SK-N-SH treated with all-trans-retinoic acid at 6 μM for 48 hours (cell line): ENCODE measurements at regions not wholly inside any gene's neighbourhood (a gene's known extent, or its start where the extent isn't known, plus 50 kb on each side); places are given as distances from the start of the nearest gene placed in this dataset.

Experiments used
- ATAC-seq: fragments of 200-7000 bp; cut with Tn5 transposase; 3 replicates; pipeline ENCODE4 v1.9.1; 2020; ENCODE audit warnings: mild to moderate bottlenecking, moderate library complexity
- ARNTL ChIP-seq: fragments of 450-650 bp; formaldehyde crosslinking; IDR thresholded peaks from 2 replicates; pipeline ENCODE4 v1.5.0; 2020; ENCODE audit warnings: low read depth, mild to moderate bottlenecking, moderate library complexity, borderline replicate concordance
- BACH2 ChIP-seq: fragments of 250-450 bp; sonication (Bioruptor Pico); IDR thresholded peaks from 2 replicates; pipeline ENCODE4 v1.9.0; 2021; ENCODE audit warnings: mild to moderate bottlenecking, borderline replicate concordance
- CSDC2 ChIP-seq: fragments of 250-450 bp; sonication (Bioruptor Pico); IDR thresholded peaks from 2 replicates; pipeline ENCODE4 v1.5.0; 2020; ENCODE audit warnings: mild to moderate bottlenecking, moderate library complexity
- CSRNP3 ChIP-seq: fragments of 250-450 bp; sonication (Bioruptor Pico); IDR thresholded peaks from 2 replicates; pipeline ENCODE4 v1.5.1; 2021; ENCODE audit warnings: mild to moderate bottlenecking, moderate library complexity
- ISL1 ChIP-seq: fragments of 250-450 bp; sonication (Bioruptor Pico); IDR thresholded peaks from 2 replicates; pipeline ENCODE4 v2.1.2; 2022; ENCODE audit warnings: mild to moderate bottlenecking, moderate library complexity
- OSR1 ChIP-seq: fragments of 250-450 bp; sonication (Bioruptor Pico); IDR thresholded peaks from 2 replicates; pipeline ENCODE4 v1.8.0; 2022; ENCODE audit warnings: moderate library complexity, mild to moderate bottlenecking, inconsistent platforms
- PPARA ChIP-seq: fragments of 250-450 bp; sonication (Bioruptor Pico); IDR thresholded peaks from 2 replicates; pipeline ENCODE4 v1.5.0; 2020; ENCODE audit warnings: mild to moderate bottlenecking, borderline replicate concordance
- RARB ChIP-seq: fragments of 250-450 bp; sonication (Bioruptor Pico); IDR thresholded peaks from 2 replicates; pipeline ENCODE4 v1.8.0; 2021; ENCODE audit warnings: mild to moderate bottlenecking, moderate library complexity
- SNAI2 ChIP-seq: fragments of 250-450 bp; sonication (Bioruptor Pico); IDR thresholded peaks from 2 replicates; pipeline ENCODE4 v1.5.0; 2020; ENCODE audit warnings: mild to moderate bottlenecking, moderate library complexity
- TCF4 ChIP-seq: fragments of 250-450 bp; sonication (Bioruptor Pico); IDR thresholded peaks from 2 replicates; pipeline ENCODE4 v1.8.0; 2021; ENCODE audit warnings: mild to moderate bottlenecking, moderate library complexity, borderline replicate concordance
- TOX ChIP-seq: fragments of 250-450 bp; sonication (Bioruptor Pico); IDR thresholded peaks from 2 replicates; pipeline ENCODE4 v1.8.0; 2021; ENCODE audit warnings: mild to moderate bottlenecking, moderate library complexity, borderline replicate concordance
- ZFP3 ChIP-seq: fragments of 250-450 bp; sonication (Bioruptor Pico); IDR thresholded peaks from 2 replicates; pipeline ENCODE4 v1.5.0; 2020; ENCODE audit warnings: mild to moderate bottlenecking, moderate library complexity
- ZFP30 ChIP-seq: fragments of 450-650 bp; formaldehyde crosslinking; IDR thresholded peaks from 2 replicates; pipeline ENCODE4 v1.5.0; 2022; ENCODE audit warnings: mild to moderate bottlenecking, moderate library complexity
- ZNF565 ChIP-seq: fragments of 450-650 bp; formaldehyde crosslinking; conservative IDR thresholded peaks from 2 replicates; pipeline ENCODE4 v1.5.0; 2020; ENCODE audit warnings: low read depth, mild to moderate bottlenecking, moderate library complexity
- ZNF70 ChIP-seq: fragments of 450-650 bp; formaldehyde crosslinking; IDR thresholded peaks from 2 replicates; pipeline ENCODE4 v1.5.0; 2020; ENCODE audit warnings: mild to moderate bottlenecking, moderate library complexity
- ZNF8 ChIP-seq: fragments of 450-650 bp; formaldehyde crosslinking; IDR thresholded peaks from 2 replicates; pipeline ENCODE4 v1.5.0; 2020; ENCODE audit warnings: mild to moderate bottlenecking, moderate library complexity
- TF ChIP-seq, protein P1 (sequence below): fragments of 250-450 bp; sonication (Bioruptor Pico); IDR thresholded peaks from 2 replicates; pipeline ENCODE4 v1.8.0; 2021; ENCODE audit warnings: low read depth, mild to moderate bottlenecking, moderate library complexity, borderline replicate concordance
- TF ChIP-seq, protein P2 (sequence below): fragments of 250-450 bp; sonication (Bioruptor Pico); IDR thresholded peaks from 2 replicates; pipeline ENCODE4 v1.5.0; 2020; ENCODE audit warnings: mild to moderate bottlenecking, moderate library complexity
- TF ChIP-seq, protein P3 (sequence below): fragments of 250-450 bp; sonication (Bioruptor Pico); IDR thresholded peaks from 2 replicates; pipeline ENCODE4 v1.5.1; 2020; ENCODE audit warnings: low read depth, mild to moderate bottlenecking, moderate library complexity

GRCh38 chr10:6843481-6843881, 263.4 kb upstream of the PRKCQ start:
- ATAC-seq = no peak
- TF ChIP-seq ZNF70 (CRISPR knock-in tag) (no peak), RARB (CRISPR knock-in tag) (no peak), ARNTL (CRISPR knock-in tag) (no peak), TOX (CRISPR knock-in tag) (no peak), PPARA (CRISPR knock-in tag) (no peak), ZFP30 (CRISPR knock-in tag) (no peak)
- TF ChIP-seq, protein P1, sequence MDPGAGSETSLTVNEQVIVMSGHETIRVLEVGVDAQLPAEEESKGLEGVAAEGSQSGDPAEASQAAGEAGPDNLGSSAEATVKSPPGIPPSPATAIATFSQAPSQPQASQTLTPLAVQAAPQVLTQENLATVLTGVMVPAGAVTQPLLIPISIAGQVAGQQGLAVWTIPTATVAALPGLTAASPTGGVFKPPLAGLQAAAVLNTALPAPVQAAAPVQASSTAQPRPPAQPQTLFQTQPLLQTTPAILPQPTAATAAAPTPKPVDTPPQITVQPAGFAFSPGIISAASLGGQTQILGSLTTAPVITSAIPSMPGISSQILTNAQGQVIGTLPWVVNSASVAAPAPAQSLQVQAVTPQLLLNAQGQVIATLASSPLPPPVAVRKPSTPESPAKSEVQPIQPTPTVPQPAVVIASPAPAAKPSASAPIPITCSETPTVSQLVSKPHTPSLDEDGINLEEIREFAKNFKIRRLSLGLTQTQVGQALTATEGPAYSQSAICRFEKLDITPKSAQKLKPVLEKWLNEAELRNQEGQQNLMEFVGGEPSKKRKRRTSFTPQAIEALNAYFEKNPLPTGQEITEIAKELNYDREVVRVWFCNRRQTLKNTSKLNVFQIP (CRISPR knock-in tag) = no peak

DNA sequence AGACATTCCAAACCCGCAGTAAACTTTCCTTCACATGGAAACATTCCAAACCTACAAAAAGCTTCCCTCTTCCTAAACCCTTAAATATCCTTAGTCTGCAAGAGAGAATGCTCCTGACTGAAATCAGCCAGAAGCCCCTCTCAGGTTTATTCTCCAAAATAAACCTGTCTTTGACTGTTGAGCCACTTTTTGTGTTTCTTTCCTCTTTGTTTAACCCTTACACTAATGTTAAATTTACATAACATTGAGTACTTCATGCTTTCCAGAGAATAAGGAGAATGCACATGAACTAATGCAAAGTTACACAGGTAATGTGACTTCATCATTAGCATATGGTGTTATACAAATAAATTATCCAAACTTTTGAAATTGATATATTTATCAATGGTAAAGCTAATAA, 262.6 kb upstream of the PRKCQ start:
- TF ChIP-seq OSR1 (CRISPR knock-in tag) (no peak), ZFP30 (CRISPR knock-in tag) (no peak), ZNF565 (CRISPR knock-in tag) (no peak), BACH2 (CRISPR knock-in tag) (no peak), CSDC2 (CRISPR knock-in tag) (no peak), ZFP3 (CRISPR knock-in tag) (no peak), ISL1 (no peak), CSRNP3 (CRISPR knock-in tag) (no peak), TCF4 (CRISPR knock-in tag) (no peak), SNAI2 (no peak), ZNF8 (CRISPR knock-in tag) (no peak)
- TF ChIP-seq, protein P1 (CRISPR knock-in tag) = no peak
- TF ChIP-seq, protein P2, sequence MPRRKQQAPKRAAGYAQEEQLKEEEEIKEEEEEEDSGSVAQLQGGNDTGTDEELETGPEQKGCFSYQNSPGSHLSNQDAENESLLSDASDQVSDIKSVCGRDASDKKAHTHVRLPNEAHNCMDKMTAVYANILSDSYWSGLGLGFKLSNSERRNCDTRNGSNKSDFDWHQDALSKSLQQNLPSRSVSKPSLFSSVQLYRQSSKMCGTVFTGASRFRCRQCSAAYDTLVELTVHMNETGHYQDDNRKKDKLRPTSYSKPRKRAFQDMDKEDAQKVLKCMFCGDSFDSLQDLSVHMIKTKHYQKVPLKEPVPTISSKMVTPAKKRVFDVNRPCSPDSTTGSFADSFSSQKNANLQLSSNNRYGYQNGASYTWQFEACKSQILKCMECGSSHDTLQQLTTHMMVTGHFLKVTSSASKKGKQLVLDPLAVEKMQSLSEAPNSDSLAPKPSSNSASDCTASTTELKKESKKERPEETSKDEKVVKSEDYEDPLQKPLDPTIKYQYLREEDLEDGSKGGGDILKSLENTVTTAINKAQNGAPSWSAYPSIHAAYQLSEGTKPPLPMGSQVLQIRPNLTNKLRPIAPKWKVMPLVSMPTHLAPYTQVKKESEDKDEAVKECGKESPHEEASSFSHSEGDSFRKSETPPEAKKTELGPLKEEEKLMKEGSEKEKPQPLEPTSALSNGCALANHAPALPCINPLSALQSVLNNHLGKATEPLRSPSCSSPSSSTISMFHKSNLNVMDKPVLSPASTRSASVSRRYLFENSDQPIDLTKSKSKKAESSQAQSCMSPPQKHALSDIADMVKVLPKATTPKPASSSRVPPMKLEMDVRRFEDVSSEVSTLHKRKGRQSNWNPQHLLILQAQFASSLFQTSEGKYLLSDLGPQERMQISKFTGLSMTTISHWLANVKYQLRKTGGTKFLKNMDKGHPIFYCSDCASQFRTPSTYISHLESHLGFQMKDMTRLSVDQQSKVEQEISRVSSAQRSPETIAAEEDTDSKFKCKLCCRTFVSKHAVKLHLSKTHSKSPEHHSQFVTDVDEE (CRISPR knock-in tag) = no peak
- ATAC-seq = no peak

DNA sequence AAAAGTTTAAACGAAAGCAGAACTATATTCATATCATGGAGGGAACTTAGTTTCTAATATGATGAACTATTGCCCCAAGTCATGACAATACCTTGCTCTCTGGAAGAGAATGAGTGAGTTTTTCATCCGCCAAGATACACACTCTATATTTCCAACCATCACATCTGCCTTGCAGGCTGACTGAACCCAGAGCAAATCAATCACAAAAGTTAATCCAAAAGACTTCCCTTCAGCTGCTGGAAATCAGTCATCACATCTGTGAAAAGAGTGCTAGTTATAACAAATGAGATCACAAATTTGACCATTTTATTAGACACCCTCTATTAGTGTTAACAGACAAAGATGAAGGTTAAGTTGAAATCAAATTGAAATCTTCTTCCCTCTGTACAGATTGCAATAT, 261.7 kb upstream of the PRKCQ start:
- ATAC-seq = no peak
- no peak for TF ChIP-seq BACH2 (CRISPR knock-in tag)
- no peak for TF ChIP-seq ARNTL (CRISPR knock-in tag)
- TF ChIP-seq, all 23 proteins: peak for 0

GRCh38 chr10:6840766-6841165, 260.7 kb upstream of the PRKCQ start:
- ATAC-seq = no peak
- TF ChIP-seq, protein P1 (CRISPR knock-in tag) = no peak
- TF ChIP-seq, protein P3, sequence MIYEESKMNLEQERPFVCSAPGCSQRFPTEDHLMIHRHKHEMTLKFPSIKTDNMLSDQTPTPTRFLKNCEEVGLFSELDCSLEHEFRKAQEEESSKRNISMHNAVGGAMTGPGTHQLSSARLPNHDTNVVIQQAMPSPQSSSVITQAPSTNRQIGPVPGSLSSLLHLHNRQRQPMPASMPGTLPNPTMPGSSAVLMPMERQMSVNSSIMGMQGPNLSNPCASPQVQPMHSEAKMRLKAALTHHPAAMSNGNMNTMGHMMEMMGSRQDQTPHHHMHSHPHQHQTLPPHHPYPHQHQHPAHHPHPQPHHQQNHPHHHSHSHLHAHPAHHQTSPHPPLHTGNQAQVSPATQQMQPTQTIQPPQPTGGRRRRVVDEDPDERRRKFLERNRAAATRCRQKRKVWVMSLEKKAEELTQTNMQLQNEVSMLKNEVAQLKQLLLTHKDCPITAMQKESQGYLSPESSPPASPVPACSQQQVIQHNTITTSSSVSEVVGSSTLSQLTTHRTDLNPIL (CRISPR knock-in tag) = no peak
- TF ChIP-seq TCF4 (CRISPR knock-in tag) (no peak), TOX (CRISPR knock-in tag) (no peak)
